ENCODE measurements at regions not wholly inside any gene's neighbourhood (a gene's known extent, or its start where the extent isn't known, plus 50 kb on each side); places are given as distances from the start of the nearest gene placed in this dataset.

GRCh38 chr17:6278376-6278775 lies 156.5 kb downstream of the AIPL1 start:
- TF ChIP-seq CTCF (IDR thresholded peaks at IDR 0.05; ENCODE audit: low read depth, low read length) (no peak), POLR2A (IDR thresholded peaks at IDR 0.05; ENCODE audit: extremely low read depth, insufficient read length) (no peak), MYC (IDR thresholded peaks at IDR 0.05; ENCODE audit: low read depth, low read length) (no peak), MAX (IDR thresholded peaks at IDR 0.05; ENCODE audit: low read depth, low read length) (no peak)

Measured in NB4 (cell line).